MM.1S (cell line): ENCODE measurements at regions not wholly inside any gene's neighbourhood (a gene's known extent, or its start where the extent isn't known, plus 50 kb on each side); places are given as distances from the start of the nearest gene placed in this dataset.

Experiments
- EZH2 ChIP-seq: fragments of 300-600 bp; sonication (generic); optimal IDR thresholded peaks from 2 replicates; pipeline ENCODE3; 2017; ENCODE audit warnings: low read depth, mild to moderate bottlenecking, antibody characterized with exemption, low read length, mixed read lengths
- TF ChIP-seq, protein P1 (sequence below): fragments of 300-600 bp; sonication (generic); IDR thresholded peaks from 2 replicates; pipeline ENCODE4 v1.5.1; 2016; ENCODE audit warnings: antibody characterized with exemption, low read length, mixed read lengths

DNA sequence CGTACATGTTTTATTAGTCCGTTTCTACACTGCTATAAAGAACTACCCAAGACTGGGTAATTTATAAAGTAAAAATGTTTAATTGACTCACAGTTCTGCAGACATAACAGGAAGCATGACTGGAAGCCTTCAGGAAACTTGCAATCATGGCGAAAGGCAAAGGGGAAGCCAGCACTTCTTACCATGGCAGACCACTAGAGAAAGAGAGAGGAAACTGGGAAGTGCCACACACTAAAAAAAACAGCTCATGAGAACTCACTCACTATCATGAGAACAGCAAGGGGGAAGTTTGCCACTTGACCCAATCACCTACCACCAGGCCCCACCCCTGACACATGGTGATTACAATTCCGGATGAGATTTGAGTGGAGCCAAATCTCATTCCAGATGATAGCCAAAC, 466.2 kb downstream of the IRS1 start:
- TF ChIP-seq, protein P1, sequence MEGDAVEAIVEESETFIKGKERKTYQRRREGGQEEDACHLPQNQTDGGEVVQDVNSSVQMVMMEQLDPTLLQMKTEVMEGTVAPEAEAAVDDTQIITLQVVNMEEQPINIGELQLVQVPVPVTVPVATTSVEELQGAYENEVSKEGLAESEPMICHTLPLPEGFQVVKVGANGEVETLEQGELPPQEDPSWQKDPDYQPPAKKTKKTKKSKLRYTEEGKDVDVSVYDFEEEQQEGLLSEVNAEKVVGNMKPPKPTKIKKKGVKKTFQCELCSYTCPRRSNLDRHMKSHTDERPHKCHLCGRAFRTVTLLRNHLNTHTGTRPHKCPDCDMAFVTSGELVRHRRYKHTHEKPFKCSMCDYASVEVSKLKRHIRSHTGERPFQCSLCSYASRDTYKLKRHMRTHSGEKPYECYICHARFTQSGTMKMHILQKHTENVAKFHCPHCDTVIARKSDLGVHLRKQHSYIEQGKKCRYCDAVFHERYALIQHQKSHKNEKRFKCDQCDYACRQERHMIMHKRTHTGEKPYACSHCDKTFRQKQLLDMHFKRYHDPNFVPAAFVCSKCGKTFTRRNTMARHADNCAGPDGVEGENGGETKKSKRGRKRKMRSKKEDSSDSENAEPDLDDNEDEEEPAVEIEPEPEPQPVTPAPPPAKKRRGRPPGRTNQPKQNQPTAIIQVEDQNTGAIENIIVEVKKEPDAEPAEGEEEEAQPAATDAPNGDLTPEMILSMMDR, result no peak
- TF ChIP-seq EZH2, result no peak
